Mesothelial cell of epicardium (in vitro differentiated cells): ENCODE measurements at regions not wholly inside any gene's neighbourhood (a gene's known extent, or its start where the extent isn't known, plus 50 kb on each side); places are given as distances from the start of the nearest gene placed in this dataset.

Source experiments
- DNase-seq, 2 experiments: peaks; one replicate each; pipeline ENCODE4 v3.0.0; 2021; ENCODE audit warnings: low spot score in 2 of 2; ENCODE audit not compliant: unreplicated experiment in 2 of 2
- H3K27ac Mint-ChIP-seq: 2 replicates; pipeline ENCODE4 v1.8.0; 2021; ENCODE audit warnings: mixed read lengths
- H3K27me3 Mint-ChIP-seq: 2 replicates; pipeline ENCODE4 v1.8.0; 2021; ENCODE audit warnings: low read depth, mixed read lengths
- H3K36me3 Mint-ChIP-seq: 2 replicates; pipeline ENCODE4 v1.8.0; 2021; ENCODE audit warnings: mixed read lengths
- H3K4me1 Mint-ChIP-seq: 2 replicates; pipeline ENCODE4 v1.8.0; 2021; ENCODE audit warnings: mixed read lengths
- H3K4me3 Mint-ChIP-seq: 2 replicates; pipeline ENCODE4 v1.8.0; 2021; ENCODE audit warnings: mild to moderate bottlenecking, moderate library complexity, mixed read lengths
- H3K9me3 Mint-ChIP-seq: 2 replicates; pipeline ENCODE4 v1.8.0; 2021; ENCODE audit warnings: mixed read lengths
- CTCF ChIP-seq: fragments of 200-600 bp; sonication (generic); IDR thresholded peaks from one replicate; pipeline ENCODE4 v1.5.0; 2021; ENCODE audit warnings: antibody characterized with exemption; ENCODE audit not compliant: unreplicated experiment

GRCh38 chr4:136893573-136893972 is 638.7 kb downstream of the PCDH18 start:
- no peak overlapping the region for H3K4me3 Mint-ChIP-seq
- H3K27me3 Mint-ChIP-seq = no peaks in the 10 kb centered on the region
- no peak overlapping the region for H3K27ac Mint-ChIP-seq
- no peak for TF ChIP-seq CTCF
- no peaks in the 10 kb centered on the region for H3K36me3 Mint-ChIP-seq
- no peak for DNase-seq
- peaks cover 29% of the 10 kb centered on the region for H3K4me1 Mint-ChIP-seq
- no peaks in the 10 kb centered on the region for H3K9me3 Mint-ChIP-seq

- DNase-seq = no peak
- Mint-ChIP-seq H3K9me3 (peaks cover 14% of the 10 kb centered on the region), H3K27ac (no peak overlapping the region), H3K27me3 (no peaks in the 10 kb centered on the region), H3K36me3 (no peaks in the 10 kb centered on the region), H3K4me1 (peaks cover 2% of the 10 kb centered on the region), H3K4me3 (no peak overlapping the region)
- no peak for TF ChIP-seq CTCF
Measured at GRCh38 chr4:136881666-136882065, 650.6 kb downstream of the PCDH18 start.

- no peak overlapping the region for H3K4me3 Mint-ChIP-seq
- TF ChIP-seq CTCF = no peak
- no peaks in the 10 kb centered on the region for H3K27me3 Mint-ChIP-seq
- H3K4me1 Mint-ChIP-seq = peaks cover 4% of the 10 kb centered on the region
- no peak overlapping the region for H3K27ac Mint-ChIP-seq
- DNase-seq = no peak
- peaks cover 7% of the 10 kb centered on the region for H3K36me3 Mint-ChIP-seq
- H3K9me3 Mint-ChIP-seq = peaks cover 18% of the 10 kb centered on the region
Measured at GRCh38 chr4:136873555-136873954, 658.7 kb downstream of the PCDH18 start.

GRCh38 chr4:136867465-136867864 is 664.8 kb downstream of the PCDH18 start:
- Mint-ChIP-seq H3K27ac (no peak overlapping the region), H3K4me1 (peaks cover 24% of the 10 kb centered on the region), H3K9me3 (peaks cover 12% of the 10 kb centered on the region), H3K4me3 (no peak overlapping the region), H3K36me3 (peaks cover 7% of the 10 kb centered on the region), H3K27me3 (no peaks in the 10 kb centered on the region)
- no peak for TF ChIP-seq CTCF
- DNase-seq = no peak

- Mint-ChIP-seq H3K27ac (peak overlapping the region; percentile 78), H3K9me3 (peaks cover 2% of the 10 kb centered on the region)
Measured at GRCh38 chr4:136865526-136865925, 666.8 kb downstream of the PCDH18 start.

More at GRCh38 chr4:136865526-136865925, 666.8 kb downstream of the PCDH18 start:
- no peak for DNase-seq
- no peak for TF ChIP-seq CTCF
- Mint-ChIP-seq H3K4me3 (no peak overlapping the region), H3K36me3 (peaks cover 1% of the 10 kb centered on the region), H3K27me3 (no peaks in the 10 kb centered on the region), H3K4me1 (peaks cover 29% of the 10 kb centered on the region)
